PC-3 (cell line): ENCODE measurements at regions not wholly inside any gene's neighbourhood (a gene's known extent, or its start where the extent isn't known, plus 50 kb on each side); places are given as distances from the start of the nearest gene placed in this dataset.

ENCODE experiments used
- CTCF ChIP-seq: fragments of 300-600 bp; sonication (generic); conservative IDR thresholded peaks from 2 replicates; pipeline ENCODE4 v1.5.1; 2017; ENCODE audit warnings: antibody characterized with exemption, low read depth, mild to moderate bottlenecking, low read length
- EZH2 ChIP-seq: fragments of 300-600 bp; sonication (generic); IDR thresholded peaks from one replicate; pipeline ENCODE4 v1.6.1; 2017; ENCODE audit warnings: antibody characterized with exemption, mild to moderate bottlenecking, low read length; ENCODE audit not compliant: unreplicated experiment

- TF ChIP-seq CTCF: no peak
- TF ChIP-seq EZH2: no peak
These were observed 431.2 kb upstream of the ADAMTS9 start for GRCh38 chr3:65118912-65119499.
